HG02870 (cell line): ENCODE measurements at regions not wholly inside any gene's neighbourhood (a gene's known extent, or its start where the extent isn't known, plus 50 kb on each side); places are given as distances from the start of the nearest gene placed in this dataset.
A peak's percentile ranks its signal among the peaks of the same experiment; 100 is the strongest.
"Not testable (repeated sequence)": the region's sequence is repeated elsewhere in the genome, so short reads cannot be mapped to it uniquely, and the experiment has no call there.

Source experiments
- ATAC-seq: cut with Tn5 transposase; IDR thresholded peaks from one replicate; pipeline ENCODE4 v1.9.1; 2021; ENCODE audit warnings: mild to moderate bottlenecking, moderate library complexity; ENCODE audit not compliant: unreplicated experiment

DNA sequence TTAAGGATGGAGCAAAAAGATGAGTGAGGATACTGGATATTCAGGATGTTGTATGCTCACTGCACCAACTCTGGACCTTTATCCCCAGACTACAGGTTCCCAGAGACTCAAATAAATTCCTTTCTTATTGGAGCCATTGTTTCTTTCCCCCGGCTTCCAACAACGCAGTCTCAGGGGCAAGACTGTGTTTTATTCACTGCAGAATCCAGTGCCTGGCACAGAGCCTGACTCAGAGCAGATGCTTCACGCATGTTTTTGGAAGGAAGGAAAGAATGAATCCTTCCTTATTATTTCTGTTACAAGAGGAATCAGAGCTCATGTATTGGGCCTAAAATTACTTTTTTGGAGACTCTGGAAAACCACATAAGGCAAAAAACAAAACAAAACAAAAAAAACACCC, 96.0 kb upstream of the VGLL4 start:
- no peak for ATAC-seq

DNA sequence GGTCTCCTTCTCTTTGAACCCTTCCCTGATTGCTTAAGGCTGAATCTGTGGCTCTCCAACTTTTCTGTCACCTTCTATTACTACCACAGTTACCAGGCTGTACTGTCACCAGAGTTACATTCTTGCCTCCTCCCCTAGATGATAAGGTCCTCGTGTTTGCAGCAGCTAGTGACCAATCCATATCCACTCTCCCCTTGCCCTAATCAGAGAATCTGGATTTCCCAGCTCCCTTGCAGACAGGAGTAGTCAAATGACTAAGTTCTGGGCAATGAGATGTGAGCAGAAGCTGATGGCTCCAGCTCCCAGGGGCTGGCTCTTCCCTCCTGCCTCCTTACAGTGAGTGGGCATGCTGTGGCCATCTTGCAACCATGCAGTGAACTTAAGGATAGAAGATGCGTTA, 95.4 kb upstream of the VGLL4 start:
- ATAC-seq, result no peak

GRCh38 chr3:11737742-11738141, 94.0 kb upstream of the VGLL4 start:
- no peak for ATAC-seq

GRCh38 chr3:11736136-11736833, 92.6 kb upstream of the VGLL4 start:
- no peak for ATAC-seq

DNA sequence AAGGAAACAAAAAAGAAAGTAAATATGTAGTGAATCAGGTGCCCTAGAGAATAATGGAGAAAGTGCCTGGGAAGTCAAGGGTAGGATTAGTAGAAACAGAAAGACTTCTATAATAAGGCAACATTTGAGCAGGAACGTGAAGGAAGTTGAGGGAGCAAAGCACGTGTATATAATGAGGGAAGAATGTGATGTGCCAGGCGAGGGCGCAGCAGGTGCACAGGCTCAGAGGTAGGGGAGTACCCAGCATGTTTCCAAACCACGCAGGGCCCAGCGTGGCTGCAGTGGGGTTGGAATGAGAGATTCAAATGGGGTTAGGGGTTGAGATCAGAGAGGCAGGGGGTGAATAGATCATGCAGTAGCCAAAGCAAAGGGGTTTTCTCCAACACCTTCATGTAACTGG, 91.9 kb upstream of the VGLL4 start:
- no peak for ATAC-seq

- not testable (repeated sequence) for ATAC-seq
These were observed 91.4 kb upstream of the VGLL4 start for GRCh38 chr3:11735111-11735510.

DNA sequence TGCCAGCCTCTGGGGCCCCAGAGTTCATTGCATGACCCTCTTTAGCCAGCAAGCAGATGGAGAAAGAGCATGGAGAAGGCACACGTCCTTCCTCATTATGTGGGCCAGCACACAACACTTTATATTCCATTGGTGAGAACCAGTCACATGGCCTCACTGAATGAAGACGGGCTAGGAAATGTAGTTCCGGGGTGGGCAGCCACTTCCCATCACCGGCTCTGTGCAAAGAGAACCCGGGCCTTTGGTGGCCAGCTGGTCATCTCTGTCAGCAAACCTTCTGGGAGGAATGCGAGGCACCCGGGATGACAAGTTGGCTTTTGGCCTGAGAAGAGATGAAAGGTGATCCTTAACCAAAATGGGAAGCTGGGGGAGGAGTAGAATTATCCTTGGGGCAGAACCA, 90.2 kb upstream of the VGLL4 start:
- no peak for ATAC-seq

DNA sequence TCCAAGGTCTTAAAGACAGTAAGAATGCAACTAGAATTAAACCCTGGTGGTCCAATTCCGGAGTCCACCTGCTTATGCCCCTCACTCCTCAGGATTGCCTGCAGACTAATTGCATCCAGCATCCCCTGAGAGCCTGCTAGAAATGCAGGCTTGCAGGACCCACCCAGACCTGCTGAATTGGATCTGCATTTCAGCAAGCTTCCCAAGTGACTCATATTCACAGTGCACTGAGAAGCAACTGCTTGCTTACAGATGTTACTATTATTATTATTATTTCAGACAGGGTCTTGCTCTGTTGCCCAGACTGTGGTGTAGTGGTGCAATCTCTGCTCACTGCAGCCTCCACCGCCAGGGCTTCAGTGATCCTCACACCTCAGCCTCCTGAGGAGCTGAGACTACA, 83.5 kb upstream of the VGLL4 start:
- no peak for ATAC-seq

DNA sequence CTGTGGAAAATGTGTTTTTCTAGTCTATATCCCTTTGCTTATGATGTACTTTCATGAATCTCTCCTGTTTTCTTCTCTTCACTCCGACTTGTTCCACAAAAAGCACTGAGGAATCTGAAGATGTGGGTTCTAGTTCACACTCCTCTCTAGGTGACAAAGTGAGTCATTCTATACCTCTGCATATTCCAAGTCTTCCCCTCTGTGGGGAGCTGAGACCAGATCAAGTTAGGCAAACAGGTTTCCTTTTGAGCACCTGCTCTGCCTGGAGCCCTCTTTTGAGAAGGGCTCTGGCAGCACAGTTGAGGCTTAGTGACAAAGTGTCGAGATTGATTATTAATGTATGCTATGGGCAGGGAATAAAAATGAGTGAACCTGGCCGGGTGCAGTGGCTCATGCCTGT, 82.4 kb upstream of the VGLL4 start:
- ATAC-seq, result no peak

DNA sequence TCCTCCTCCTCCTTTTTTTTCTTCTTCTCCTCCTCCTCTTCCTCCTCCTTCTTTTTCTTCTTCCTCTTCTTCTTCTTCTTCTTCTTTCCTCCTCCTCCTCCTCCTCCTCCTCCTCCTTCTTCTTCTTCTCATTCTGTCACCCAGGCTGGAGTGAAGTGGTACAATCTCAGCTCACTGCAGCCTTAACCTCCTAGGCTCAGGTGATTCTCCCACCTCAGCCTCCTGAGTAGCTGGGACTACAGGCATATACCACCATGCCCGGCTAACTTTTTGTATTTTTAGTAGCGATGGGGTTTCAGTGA, 81.6 kb upstream of the VGLL4 start:
- ATAC-seq, result not testable (repeated sequence)

- ATAC-seq, result peak; percentile 61
These were observed 81.1 kb upstream of the VGLL4 start for GRCh38 chr3:11724615-11725339.

- no peak for ATAC-seq
These were observed 77.8 kb upstream of the VGLL4 start for GRCh38 chr3:11721479-11721878.

- no peak for ATAC-seq
These were observed 77.2 kb upstream of the VGLL4 start for GRCh38 chr3:11720917-11721411.

GRCh38 chr3:11720304-11720898, 76.7 kb upstream of the VGLL4 start:
- peak; percentile 36 for ATAC-seq

GRCh38 chr3:11719406-11720303, 75.9 kb upstream of the VGLL4 start:
- ATAC-seq, result peak; percentile 56

DNA sequence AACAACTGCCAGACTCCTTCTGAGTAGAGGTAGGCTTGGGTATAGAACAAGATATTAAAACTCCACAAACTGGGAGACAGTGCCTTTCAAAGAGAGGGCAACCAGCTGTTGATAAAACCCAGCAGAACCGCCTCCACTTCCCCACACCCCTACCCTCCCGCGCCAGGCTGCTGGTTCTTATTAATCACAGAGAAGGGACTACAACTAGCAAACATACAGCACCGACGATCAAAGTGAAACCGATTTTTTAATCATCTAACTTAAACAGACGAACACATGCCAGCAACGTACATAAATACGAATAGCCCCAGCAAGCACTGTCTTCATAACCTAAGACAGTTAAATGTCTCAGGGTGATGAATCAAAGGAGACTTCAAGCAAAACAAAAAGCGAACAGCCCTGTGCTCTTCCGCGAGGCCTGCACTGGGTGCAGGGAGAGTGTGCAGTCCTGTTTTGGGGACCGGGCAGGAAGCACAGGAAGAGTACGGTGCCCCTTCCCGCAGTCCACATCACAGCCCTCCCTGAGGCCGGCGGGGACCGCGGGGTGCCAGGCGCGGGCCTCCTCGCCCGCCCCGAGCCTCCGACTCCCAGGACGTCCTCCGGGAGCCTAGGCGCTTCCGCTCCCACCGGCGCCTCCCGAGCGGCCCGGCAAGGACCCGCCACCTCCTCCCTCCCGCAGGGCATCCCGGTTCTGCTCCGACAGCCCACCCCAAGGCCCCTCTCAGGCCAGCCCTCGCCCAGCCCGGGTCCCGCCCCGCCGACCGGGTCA, 75.1 kb upstream of the VGLL4 start:
- peak; percentile 22 for ATAC-seq

GRCh38 chr3:11717768-11718636, 74.3 kb upstream of the VGLL4 start:
- ATAC-seq, result peak; percentile 29

- ATAC-seq, result no peak
These were observed 73.6 kb upstream of the VGLL4 start for GRCh38 chr3:11717301-11717700.

GRCh38 chr3:11716573-11717290, 73.0 kb upstream of the VGLL4 start:
- no peak for ATAC-seq
